Midbrain (tissue), 1 donor: ENCODE measurements at regions not wholly inside any gene's neighbourhood (a gene's known extent, or its start where the extent isn't known, plus 50 kb on each side); places are given as distances from the start of the nearest gene placed in this dataset.

Experiments
- DNase-seq: peaks from one replicate; lab custom pipeline; 2025; lab: John Stamatoyannopoulos, UW

DNA sequence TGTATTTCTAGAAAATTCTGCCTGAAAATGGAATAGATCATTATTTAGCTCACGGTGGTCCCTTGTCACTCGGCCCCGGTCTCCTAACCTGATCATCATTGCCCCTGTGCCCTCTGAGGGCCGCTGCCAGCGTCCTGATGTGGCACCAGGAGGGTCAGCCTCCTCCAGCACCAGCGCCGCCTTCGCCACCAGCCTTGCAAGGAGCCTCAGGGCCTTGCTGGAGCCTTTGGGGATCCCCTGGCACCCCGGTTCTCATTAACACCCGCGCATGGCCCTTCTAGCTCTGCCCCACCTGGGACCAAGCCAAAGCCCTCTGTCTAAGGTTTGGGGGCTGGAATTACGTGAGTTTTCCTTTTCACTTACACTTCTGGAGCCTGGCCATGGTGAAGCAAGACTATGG is 282.5 kb upstream of the ADARB2 start:
- DNase-seq, result no peak

DNA sequence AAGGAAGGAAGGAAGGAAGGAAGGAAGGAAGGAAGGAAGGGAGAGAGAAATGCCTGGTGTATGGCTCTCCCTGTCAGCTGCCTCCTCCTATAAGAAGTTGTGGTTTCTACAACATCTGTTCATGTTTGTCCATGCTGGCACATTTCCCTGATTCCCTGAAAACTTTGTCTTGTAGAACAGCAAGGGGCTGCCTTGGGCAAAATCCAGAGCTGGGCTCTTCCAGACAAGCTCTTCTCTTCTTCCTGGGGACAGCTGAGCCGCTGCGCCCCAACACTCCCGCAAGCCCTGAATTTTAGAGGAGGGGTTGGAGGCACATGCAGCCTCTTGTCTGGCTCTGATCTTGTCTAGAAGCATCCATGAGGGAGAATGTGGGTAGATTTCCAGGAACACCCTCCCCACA is 282.0 kb upstream of the ADARB2 start:
- DNase-seq, result no peak

DNA sequence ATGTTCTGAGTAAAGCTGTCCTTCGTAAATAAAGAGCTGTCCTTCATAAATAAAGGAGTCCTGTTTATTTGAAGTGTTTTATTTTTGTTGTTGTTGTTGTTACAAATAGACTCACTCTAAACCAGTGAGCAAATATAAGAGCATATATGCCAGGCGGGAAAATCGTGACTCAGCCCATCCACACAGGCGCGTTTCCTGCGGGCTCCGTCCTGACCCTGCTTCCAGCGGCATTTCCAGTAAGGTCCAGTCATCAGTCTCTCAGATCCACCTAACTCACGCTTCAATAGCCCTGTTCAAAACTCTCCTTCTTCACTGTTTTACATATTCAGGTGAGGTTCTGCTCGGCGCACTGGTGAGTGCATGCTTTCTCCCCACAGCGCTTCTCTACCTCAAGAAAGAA is 277.2 kb upstream of the ADARB2 start:
- DNase-seq, result no peak

DNA sequence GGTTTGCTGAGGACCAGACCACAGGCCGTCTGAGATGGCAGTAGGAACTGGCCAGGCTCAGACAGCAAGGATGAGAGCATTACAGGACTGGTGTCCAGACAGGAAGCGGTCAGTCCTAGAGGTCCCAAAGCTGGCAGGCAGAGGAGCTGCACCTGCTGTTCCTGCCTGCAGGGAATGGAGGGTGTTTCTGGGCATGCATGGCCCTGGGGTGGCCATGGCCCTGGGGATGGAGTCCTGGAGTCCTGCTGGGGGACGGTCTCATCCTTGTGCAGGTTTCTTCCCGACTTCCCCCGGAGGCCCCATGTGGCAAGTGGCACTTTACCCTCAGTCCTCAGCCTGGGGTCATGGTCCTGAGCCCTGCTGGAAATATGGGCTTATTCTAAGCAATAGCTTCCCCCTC is 274.9 kb upstream of the ADARB2 start:
- DNase-seq, result no peak

DNA sequence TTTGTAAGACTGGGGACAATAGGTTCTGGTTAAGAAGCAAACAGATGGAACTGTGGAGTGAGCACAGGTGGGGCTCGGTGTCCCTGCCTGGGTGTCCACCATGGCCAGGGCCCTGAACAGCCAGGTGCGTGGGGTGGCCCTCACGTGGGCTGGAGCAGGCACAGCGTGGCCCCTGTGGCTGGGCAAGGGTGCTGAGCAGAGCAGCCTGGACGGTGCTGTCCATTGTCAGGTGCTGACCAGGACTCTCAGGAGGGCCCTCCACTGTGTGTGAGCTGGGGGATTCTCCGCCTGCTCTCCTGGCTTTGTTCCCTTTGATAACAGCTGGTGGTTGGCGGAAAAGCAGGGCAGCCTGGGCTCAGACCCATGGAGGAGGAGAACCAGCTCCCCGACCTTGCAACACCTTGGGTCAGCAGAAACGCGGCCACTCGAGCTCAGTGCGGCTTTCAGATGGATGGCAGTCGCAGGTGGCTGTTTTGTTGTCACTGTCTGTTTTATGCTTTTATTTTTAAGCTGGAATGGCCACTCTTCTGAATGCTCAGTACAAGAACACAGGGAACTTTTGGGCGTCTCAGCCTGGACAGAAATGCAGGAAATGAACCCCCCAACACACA is 273.9 kb upstream of the ADARB2 start:
- DNase-seq, result no peak

DNA sequence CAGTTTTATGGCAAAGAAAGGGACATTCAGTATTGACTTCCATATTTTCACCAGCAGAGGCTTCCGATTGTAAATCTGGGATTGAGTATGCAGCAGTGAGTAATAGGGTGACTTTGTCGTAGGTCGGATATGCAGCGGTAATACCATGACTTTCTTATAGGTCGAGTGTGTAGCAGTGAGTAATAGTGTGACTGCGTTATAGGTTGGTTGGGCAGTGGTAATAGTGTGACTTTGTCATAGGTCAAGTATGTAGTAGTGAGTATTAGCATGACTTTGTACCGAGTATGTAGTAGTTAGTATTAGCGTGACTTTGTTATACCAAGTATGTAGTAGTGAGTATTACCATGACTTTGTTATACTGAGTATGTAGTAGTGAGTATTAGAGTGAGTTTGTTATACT is 268.2 kb upstream of the ADARB2 start:
- no peak for DNase-seq

DNA sequence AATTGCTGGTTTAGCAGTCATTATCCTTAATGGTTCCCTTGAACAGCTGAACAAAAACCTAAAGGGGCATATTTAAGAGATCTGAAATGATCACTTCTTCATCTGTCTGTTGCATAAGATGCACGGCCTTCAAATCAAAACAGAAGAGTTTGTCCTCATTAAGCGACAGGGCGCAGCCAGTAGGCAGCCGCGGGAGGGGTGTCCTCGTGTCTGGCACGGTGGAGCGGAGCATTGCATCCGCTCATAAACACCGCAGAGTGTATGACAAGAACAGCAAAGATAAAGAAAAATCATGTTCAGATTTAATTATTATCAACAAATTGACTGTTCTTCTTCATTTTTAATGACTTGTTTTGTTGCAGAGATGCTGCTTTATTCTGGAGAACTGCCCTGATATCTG is 255.6 kb upstream of the ADARB2 start:
- no peak for DNase-seq

DNA sequence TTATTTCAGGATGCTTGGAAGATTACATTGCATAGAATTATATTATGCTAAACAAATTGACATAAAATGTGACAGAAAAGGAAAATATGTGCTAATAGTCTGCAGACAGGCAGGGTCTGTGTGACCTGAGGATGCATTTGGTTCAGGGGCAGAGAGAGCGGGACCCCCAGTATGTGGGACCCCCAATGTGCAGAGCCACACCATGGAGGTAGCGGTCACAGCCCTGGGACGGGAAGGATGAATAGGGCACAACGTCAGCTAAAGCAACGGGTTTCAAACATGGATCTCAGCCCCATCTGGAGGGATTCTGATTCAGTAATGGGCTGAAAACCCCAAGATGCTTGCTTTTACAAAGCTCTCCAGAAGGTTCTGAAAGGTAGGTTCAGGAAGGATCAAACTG is 251.8 kb upstream of the ADARB2 start:
- no peak for DNase-seq

DNA sequence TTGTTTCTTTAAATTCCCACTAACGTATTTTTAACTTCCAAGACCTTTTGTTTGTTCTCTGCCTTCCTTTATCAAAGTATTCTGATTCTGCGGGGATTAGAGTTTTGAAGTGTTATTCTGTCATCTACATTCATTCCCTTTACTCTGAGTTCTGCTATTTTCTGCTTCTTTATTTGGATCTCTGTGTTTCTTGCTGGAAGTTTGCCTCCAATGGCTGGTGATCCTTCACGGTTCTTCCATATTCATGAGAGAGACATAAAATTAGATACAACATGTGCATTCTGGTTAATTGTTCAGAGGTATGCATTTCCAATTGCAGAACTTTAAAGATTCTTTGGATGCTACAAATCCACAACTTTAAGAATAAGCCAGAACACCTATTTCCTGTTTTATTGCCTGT is 244.7 kb upstream of the ADARB2 start:
- no peak for DNase-seq

DNA sequence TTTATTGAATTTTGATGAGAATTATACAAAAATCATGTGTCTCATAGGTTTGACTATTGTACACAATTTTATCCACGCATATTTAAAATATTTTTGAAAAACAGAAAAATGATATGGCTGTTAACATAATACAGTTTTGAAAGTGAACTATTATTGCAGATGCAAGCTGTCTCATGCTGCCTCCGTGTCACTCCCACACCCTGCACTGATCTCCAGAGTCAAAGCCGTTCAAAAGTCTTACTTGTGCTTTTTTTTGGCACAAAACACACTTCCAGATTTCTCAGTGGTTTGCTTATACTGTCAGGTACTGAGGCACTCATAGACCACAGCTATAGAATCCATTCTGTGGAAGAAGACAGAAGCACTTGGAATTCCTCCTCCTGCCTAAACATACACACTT is 243.1 kb upstream of the ADARB2 start:
- DNase-seq, result no peak

DNA sequence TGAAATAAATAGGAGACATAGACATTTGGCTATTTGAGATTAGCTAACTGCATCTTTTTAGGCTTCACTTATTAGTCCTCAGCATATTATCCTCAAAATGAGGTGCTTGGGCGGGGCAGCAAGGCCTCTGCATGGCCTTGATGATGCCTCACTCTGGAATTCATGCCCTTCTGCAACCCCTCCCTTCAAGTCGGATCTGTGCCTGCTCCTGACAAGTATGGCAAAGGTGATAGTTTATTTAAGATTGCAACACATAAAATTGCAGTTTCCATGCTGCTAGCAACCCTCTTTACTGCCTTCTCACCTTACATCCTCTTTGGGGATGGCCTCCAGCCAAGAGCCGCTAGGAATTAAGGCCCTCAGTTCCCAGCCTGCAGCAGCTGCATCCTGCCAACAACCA is 241.3 kb upstream of the ADARB2 start:
- DNase-seq, result no peak

DNA sequence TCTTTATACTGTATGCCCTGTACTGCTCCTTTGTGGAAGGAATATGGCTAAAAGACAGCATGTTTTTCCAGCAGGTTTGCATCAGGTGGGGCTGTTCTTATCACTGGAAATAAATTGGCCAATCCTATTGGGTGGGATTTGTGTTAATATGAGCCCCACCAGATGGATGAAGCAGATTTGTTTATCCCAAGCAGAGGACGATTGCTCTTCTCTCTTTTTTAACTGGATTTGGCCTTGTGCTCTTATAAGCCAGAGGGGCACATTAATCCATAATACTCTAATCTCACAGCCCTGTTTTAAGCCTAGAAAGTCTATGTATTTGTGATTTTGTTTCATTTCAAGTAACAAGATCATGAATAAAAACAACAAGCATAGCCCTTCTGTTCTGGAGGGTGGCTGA is 240.1 kb upstream of the ADARB2 start:
- no peak for DNase-seq

DNA sequence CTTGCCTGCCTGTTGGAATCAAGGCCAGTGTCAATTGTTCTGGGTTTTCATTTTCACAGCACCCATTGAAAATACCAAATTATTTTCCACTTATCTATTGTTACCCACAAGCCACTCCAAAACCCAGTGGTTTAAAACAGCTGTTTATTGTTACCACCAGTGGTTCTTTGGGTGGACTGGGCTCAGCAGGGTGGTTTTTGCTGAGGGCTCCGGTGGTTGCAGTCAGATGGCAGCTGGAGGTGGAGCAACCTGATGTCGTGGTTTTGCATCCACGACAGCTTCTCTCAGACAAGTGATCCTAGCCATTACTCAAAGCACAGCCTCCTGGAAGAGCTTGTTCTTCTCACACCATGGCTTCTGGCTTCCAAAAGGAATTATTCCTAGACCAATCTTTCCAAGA is 235.1 kb upstream of the ADARB2 start:
- no peak for DNase-seq

DNA sequence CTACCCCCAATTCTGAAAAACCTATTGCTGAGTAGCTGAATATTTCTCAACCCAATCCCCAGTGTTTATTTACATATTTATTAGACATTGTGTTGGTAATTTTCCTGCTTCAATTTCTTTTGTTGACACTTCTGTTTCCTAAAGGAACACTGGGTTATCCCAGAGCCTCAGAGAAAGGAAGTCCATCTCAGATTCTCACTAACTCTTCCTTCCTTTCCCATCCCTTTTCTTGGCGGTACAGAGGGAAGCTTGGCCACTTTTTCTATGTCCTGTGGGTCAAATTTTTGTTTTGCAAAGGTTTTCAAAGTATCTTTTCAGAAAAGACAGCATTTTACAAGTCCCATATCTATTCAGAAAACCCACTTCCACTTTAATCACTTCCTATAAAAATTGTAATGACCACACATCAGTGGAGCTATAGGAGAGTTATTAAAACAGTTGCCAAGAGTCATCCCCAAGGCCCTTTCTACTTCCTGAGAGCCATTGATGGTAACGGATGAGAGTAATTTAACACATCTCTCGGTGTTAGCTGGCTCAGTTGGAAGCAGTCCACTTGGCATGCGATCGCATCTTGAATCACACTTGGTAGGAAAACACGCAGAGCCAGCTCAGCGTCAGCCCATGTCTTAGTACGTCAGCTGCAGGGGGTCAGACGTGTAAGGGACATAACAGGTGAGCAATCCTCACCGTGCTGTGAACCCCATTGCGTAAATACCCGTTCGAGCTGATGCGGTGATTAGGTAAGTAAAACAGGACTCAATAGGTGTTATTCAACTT is 231.1 kb upstream of the ADARB2 start:
- DNase-seq, result no peak

DNA sequence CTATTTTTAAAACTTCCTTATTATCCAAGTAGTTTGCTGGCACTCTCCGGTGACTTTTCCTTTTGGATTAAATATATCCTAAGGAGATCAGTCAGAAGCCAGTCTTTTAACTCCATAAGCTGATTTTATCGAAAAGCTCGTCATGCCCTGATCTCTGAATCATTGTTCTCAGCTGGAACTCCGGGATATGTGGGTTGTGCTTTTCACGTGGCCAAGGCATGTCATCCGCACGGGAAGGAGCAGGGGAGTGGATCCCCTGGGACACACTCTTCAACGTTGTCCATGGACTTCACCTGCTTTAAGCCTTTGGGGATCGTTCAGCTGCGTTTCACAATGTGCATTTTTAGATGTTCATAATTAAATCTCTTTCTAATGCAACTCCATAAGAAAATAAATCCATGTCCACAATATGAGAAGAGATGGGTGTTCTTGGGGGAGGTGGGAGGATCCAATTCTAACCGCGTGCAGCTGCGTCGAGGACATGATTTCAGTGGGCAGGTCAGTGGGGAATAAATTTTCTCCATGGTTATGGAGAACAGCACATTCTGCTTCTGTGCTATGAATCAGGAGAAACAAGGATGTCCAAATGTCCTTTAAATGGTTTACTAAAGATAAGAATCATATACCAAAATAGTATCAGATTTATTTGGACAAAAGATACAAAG is 229.5 kb upstream of the ADARB2 start:
- no peak for DNase-seq

DNA sequence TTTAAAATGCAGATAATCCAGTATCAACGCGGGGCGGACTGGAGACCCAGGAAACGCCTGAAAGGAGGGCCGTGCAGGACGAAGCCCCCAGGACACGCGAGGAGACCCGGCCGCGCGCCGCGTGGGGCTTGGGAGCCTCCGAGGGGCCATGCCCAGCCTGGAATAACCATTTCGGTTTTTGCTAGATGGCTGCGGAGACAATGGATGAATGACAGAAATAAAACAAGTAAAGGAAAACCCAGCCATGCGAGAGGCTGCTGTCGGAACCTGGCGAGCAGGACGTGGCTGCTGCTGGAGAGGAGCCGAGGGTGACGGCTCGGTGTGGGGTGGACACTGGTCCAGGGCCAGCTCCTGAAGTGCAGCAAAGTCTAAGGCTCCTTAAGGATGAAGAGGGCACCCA is 227.2 kb upstream of the ADARB2 start:
- DNase-seq, result no peak

DNA sequence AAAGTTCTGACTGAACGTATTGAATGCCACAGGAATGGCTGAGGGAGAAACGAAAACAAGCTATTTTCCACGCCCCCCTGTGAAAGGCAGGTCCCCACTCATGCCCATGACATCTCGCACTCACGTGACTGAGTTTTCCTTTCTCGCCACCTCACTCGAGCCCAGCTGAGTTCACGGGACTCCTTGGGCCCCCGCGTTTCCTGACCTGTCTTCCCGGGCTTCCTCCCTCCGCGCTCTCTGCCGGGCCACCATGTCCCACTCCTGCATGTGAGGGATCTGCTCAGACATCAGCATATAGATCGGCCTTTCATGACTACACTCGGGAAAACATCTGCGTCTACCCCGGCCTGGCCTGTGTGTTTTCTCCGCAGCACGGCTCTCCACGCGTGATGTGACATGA is 226.0 kb upstream of the ADARB2 start:
- no peak for DNase-seq

DNA sequence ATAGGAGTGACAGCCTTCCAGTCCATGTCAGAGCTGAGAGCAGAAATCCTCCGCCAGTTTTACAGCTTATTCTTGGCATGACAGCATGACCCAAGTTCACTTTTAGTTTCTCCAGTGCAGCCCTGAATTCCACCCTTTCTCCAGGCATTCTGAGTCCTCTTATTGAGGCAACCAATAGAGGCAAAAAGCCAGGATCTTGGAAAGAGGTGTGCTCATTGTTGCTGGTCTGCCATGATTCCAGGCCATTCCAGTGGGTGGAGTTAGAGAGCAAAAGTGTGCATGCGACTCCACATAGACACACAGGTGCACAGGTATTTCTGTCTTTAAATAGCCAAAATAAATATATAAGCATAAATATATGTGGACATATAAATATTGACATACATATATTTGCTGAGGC is 224.7 kb upstream of the ADARB2 start:
- DNase-seq, result no peak

DNA sequence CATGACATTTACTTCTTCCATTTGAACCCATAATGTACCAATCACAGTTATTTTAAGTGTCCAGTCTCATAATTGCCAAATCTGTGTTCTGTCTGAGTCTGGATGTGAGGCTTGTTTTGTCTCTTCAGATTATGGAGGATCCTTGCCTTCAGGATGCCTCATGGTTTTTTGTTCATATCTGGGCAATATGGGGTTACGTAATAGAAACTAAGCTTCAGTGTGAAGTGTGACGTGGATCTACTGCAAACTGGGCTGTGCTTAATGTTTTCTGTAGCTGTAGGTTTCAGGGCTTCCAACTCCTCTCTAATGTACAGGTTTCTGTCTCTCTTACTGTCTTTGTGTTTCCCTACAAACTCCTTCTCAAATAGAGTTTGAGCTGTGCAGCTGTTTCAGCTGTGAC is 223.7 kb upstream of the ADARB2 start:
- DNase-seq, result no peak

DNA sequence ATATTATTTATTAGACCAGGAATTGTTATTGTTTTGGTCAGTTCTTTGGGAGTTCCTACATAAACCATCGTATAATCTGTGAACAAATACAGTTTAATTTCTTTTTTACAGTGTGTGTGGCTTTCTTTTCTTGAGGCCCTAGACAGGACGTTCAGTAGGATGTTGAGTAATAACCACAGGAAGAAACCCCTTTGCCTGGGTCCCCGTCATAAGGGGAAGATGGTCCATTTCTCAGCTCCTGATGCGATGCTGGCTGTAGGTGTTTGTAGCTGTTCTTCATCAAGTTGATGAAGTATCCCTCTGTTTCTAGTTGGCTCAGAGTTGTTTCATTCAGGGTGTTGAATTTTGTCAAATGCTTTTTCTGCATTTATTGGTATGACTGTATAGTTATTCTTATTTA is 219.7 kb upstream of the ADARB2 start:
- DNase-seq, result no peak

DNA sequence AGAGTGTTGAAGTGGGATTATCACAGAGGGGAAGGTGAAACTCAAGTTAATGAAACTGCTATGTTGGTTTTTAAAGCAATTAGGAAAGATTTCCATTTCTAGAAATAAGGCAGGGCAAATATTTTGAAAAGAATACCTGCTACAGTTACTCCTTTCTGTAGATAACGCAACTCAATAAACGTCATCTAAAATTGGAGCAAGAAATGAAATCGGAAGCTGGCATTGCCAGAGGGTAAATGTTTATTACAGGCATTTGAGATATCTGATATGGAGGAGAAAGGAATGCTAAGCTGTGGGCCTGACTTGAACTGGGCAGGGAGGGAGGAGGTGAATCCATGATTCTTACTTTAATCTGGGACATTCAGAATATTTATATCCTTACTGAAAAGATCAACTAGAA is 217.0 kb upstream of the ADARB2 start:
- no peak for DNase-seq

DNA sequence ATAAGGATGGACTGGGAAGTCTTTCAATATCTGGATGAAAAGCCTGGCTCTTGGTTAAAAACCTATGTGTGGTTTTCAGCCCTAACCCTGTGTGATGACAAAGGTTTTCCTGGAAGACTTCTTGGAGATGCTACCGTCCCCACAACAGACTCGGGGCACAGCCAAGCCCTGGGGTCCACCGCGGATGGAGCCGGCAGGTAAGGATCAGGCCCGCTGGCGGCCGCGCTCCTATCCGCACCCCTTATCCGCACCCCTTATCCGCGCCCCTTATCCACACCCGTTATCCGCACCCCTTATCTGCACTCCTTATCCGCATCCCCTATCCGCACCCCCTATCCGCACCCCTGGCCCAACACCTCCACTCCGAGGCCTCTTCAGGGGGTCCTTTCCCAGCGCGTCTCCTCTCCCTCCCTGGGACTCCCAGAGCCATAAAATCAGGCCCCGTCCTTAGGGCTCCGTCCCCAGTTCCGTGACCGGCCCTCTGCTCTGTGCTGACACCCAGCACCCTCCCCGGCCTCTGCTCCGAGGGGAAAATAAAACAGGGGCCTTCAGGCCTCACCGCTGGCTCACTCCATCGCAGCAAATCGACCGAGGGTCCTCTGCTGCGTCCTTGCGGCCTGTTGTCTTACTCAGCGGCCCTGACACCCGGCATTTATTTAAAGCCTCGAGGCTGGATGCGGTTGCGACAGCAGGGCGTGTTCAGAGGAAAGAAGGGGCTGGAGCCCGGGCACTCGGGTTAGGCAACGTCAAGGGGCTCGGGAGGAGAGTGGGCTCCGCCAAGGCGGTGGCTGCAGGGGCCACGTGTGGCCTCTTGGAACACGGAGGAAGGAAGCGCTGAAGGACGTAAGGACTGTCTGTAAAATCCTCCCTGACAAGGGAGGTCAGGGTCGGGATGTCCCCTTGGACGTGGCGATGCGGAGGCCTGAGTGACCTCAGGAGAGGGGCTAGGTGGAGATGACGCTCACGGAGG is 215.1 kb upstream of the ADARB2 start:
- DNase-seq, result no peak
